ENCODE measurements at regions not wholly inside any gene's neighbourhood (a gene's known extent, or its start where the extent isn't known, plus 50 kb on each side); places are given as distances from the start of the nearest gene placed in this dataset.

GRCh38 chr14:80324649-80325048, 113.3 kb upstream of the DIO2 start:
- no peaks in the 10 kb centered on the region for H3F3A ChIP-seq (ENCODE audit: insufficient read depth, low read length)
- no peaks in the 10 kb centered on the region for H3K9me2 ChIP-seq (replicated peaks; ENCODE audit: insufficient read depth, low read length)
- no peak for DNase-seq
- H3K4me2 ChIP-seq (ENCODE audit: low read depth, low read length) = no peak overlapping the region
- no peak overlapping the region for H3K27ac ChIP-seq (ENCODE audit: low read length)
- H4K20me1 ChIP-seq (ENCODE audit: insufficient read depth, low read length) = no peaks in the 10 kb centered on the region
- TF ChIP-seq EZH2phosphoT487 (IDR thresholded peaks at IDR 0.05; ENCODE audit: low read length) (no peak), EZH2 (optimal IDR thresholded peaks at IDR 0.05; ENCODE audit: low read depth, low read length) (no peak), CTCF (IDR thresholded peaks at IDR 0.05; ENCODE audit: low read length) (no peak)
- no peaks in the 10 kb centered on the region for H3K79me2 ChIP-seq (ENCODE audit: low read length)
- H3K9ac ChIP-seq (ENCODE audit: low read length) = no peak overlapping the region
- no peaks in the 10 kb centered on the region for H3K36me3 ChIP-seq (replicated peaks; ENCODE audit: insufficient read depth, low read length)
- H3K4me1 ChIP-seq (ENCODE audit: low read length) = no peaks in the 10 kb centered on the region
- H3K4me3 ChIP-seq (ENCODE audit: low read length) = no peak overlapping the region
- H3K9me3 ChIP-seq (replicated peaks; ENCODE audit: insufficient read depth, low read length) = no peaks in the 10 kb centered on the region
- no peaks in the 10 kb centered on the region for H3K27me3 ChIP-seq (replicated peaks; ENCODE audit: insufficient read depth, low read length)
- H2AFZ ChIP-seq (ENCODE audit: low read length) = no peak overlapping the region

DNA sequence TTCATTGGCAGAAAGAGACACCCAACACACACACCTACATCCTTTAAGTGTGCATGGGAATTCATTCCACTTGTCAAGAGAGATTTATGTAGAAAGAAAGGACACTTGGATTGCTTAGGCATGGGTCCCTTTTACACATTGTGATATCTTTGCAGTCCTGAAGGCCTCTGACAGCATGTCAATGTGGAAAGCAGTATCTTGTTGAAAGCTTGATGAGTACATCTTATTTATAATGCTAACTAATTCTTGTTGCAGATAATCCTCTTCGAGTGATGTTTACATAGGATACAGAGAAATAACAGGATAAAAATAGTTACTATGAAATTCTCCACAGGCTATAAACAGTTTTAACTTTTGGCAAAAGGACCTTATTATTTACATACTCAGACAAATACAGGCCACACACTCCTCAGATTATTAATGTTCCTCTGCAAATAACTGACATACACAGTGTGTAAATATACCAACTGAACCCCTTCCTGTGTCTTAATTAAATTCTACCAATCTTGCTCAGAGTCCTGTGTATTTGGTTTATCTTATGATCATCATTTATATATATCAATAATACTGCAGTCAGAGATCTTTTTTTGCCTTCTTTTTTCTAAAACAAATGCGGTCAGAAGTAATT, 111.8 kb upstream of the DIO2 start:
- no peaks in the 10 kb centered on the region for H4K20me1 ChIP-seq (ENCODE audit: insufficient read depth, low read length)
- H3K4me3 ChIP-seq (ENCODE audit: low read length) = no peak overlapping the region
- H3K9me3 ChIP-seq (replicated peaks; ENCODE audit: insufficient read depth, low read length) = no peaks in the 10 kb centered on the region
- no peaks in the 10 kb centered on the region for H3K4me1 ChIP-seq (ENCODE audit: low read length)
- no peak overlapping the region for H2AFZ ChIP-seq (ENCODE audit: low read length)
- no peaks in the 10 kb centered on the region for H3K79me2 ChIP-seq (ENCODE audit: low read length)
- H3K27me3 ChIP-seq (replicated peaks; ENCODE audit: insufficient read depth, low read length) = no peaks in the 10 kb centered on the region
- no peaks in the 10 kb centered on the region for H3F3A ChIP-seq (ENCODE audit: insufficient read depth, low read length)
- H3K4me2 ChIP-seq (ENCODE audit: low read depth, low read length) = no peak overlapping the region
- DNase-seq = no peak
- no peak overlapping the region for H3K9ac ChIP-seq (ENCODE audit: low read length)
- no peaks in the 10 kb centered on the region for H3K9me2 ChIP-seq (replicated peaks; ENCODE audit: insufficient read depth, low read length)
- H3K27ac ChIP-seq (ENCODE audit: low read length) = no peak overlapping the region
- no peaks in the 10 kb centered on the region for H3K36me3 ChIP-seq (replicated peaks; ENCODE audit: insufficient read depth, low read length)
- TF ChIP-seq EZH2phosphoT487 (IDR thresholded peaks at IDR 0.05; ENCODE audit: low read length) (no peak), EZH2 (optimal IDR thresholded peaks at IDR 0.05; ENCODE audit: low read depth, low read length) (no peak), CTCF (IDR thresholded peaks at IDR 0.05; ENCODE audit: low read length) (no peak)

GRCh38 chr14:80316441-80316840, 105.1 kb upstream of the DIO2 start:
- no peaks in the 10 kb centered on the region for H3K9me2 ChIP-seq (replicated peaks; ENCODE audit: insufficient read depth, low read length)
- no peaks in the 10 kb centered on the region for H3K4me1 ChIP-seq (ENCODE audit: low read length)
- no peaks in the 10 kb centered on the region for H3F3A ChIP-seq (ENCODE audit: insufficient read depth, low read length)
- no peaks in the 10 kb centered on the region for H3K9me3 ChIP-seq (replicated peaks; ENCODE audit: insufficient read depth, low read length)
- H3K36me3 ChIP-seq (replicated peaks; ENCODE audit: insufficient read depth, low read length) = no peaks in the 10 kb centered on the region
- no peak overlapping the region for H3K4me2 ChIP-seq (ENCODE audit: low read depth, low read length)
- H3K27ac ChIP-seq (ENCODE audit: low read length) = no peak overlapping the region
- TF ChIP-seq EZH2 (optimal IDR thresholded peaks at IDR 0.05; ENCODE audit: low read depth, low read length) (no peak), EZH2phosphoT487 (IDR thresholded peaks at IDR 0.05; ENCODE audit: low read length) (no peak), CTCF (IDR thresholded peaks at IDR 0.05; ENCODE audit: low read length) (no peak)
- H3K27me3 ChIP-seq (replicated peaks; ENCODE audit: insufficient read depth, low read length) = no peaks in the 10 kb centered on the region
- no peak overlapping the region for H3K4me3 ChIP-seq (ENCODE audit: low read length)
- no peaks in the 10 kb centered on the region for H4K20me1 ChIP-seq (ENCODE audit: insufficient read depth, low read length)
- no peaks in the 10 kb centered on the region for H3K79me2 ChIP-seq (ENCODE audit: low read length)
- no peak overlapping the region for H2AFZ ChIP-seq (ENCODE audit: low read length)
- H3K9ac ChIP-seq (ENCODE audit: low read length) = no peak overlapping the region
- no peak for DNase-seq
